Lower leg skin (tissue), 3 donors: ENCODE measurements at regions not wholly inside any gene's neighbourhood (a gene's known extent, or its start where the extent isn't known, plus 50 kb on each side); places are given as distances from the start of the nearest gene placed in this dataset.

Experiments
- CTCF ChIP-seq, 3 donors: fragments of 450-650 bp; IDR thresholded peaks; one replicate each; pipeline ENCODE4 v1.5.1; 2016; ENCODE audit warnings: antibody characterized with exemption in 3 of 3, mild to moderate bottlenecking in 3 of 3, moderate library complexity in 2 of 3
- POLR2A ChIP-seq, 2 donors: fragments of 450-650 bp; IDR thresholded peaks; one replicate each; pipeline ENCODE4 v1.6.1; 2016 to 2017; ENCODE audit warnings: antibody characterized with exemption in 2 of 2, mild to moderate bottlenecking in 1 of 2, moderate library complexity in 1 of 2

- TF ChIP-seq CTCF (IDR thresholded peaks at IDR 0.05) (no peak), POLR2A (IDR thresholded peaks at IDR 0.05) (no peak)
Observed at GRCh38 chr16:35450648-35451047, 1991.2 kb downstream of the TP53TG3F start.
